ENCODE measurements at regions not wholly inside any gene's neighbourhood (a gene's known extent, or its start where the extent isn't known, plus 50 kb on each side); places are given as distances from the start of the nearest gene placed in this dataset.

DNA sequence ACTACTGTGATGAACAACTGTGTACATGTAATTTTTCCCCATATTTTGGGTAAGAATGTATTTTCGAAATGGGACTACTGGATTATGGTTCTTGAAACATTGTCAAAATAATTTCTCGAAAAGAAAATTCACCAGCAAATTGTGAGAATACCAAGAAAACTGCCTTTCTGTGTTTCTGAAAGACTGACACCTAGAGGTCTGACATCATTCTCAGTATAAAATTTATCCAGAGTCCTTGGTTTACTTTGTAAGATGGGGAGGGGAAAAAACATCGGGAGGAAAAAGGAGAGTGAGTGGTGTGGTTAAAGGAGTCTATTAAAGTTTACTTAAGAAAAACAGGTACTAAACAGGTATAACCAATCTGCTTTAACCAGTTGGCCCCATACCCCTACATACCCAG, 149.2 kb downstream of the CEP120 start:
- H3K56ac ChIP-seq (ENCODE audit: insufficient read length, low read depth, low read length): no peak overlapping the region
- H3K79me2 ChIP-seq (ENCODE audit: insufficient read depth, low read length): no peaks in the 10 kb centered on the region
- no peaks in the 10 kb centered on the region for H3K23me2 ChIP-seq (ENCODE audit: insufficient read length, low read depth, low read length, poor library complexity, severe bottlenecking)
- no peaks in the 10 kb centered on the region for H3K27me3 ChIP-seq (ENCODE audit: insufficient read depth, low read length)
- Mint-ChIP-seq H3K4me3 (no peak overlapping the region), H3K9me3 (no peaks in the 10 kb centered on the region), H3K4me1 (peaks cover 4 to 8% of the 10 kb centered on the region in 2 experiments; a peak in 3 of 4 replicates), H3K27me3 (ENCODE audit: low read depth) (0 out of 2 replicates have a peak, but pooled peaks cover 2% of the 10 kb centered on the region), H3K36me3 (ENCODE audit: insufficient read depth in 1 of 3, low read depth in 3 of 3) (no peaks in the 10 kb centered on the region), H3K27ac (no peak overlapping the region)
- no peak overlapping the region for H4K5ac ChIP-seq (ENCODE audit: insufficient read length, low read depth, low read length)
- WGBS (ENCODE audit: extremely low coverage, insufficient read length, low lambda C conversion rate): no CpG with 5 or more reads among the region's 3 CpGs
- no peak overlapping the region for H2BK15ac ChIP-seq (ENCODE audit: low read depth, low read length)
- no peak overlapping the region for H3K4me2 ChIP-seq (ENCODE audit: insufficient read depth, insufficient read length, low read length)
- no peak overlapping the region for H3T11ph ChIP-seq (ENCODE audit: low read length)
- no peaks in the 10 kb centered on the region for H3K9me3 ChIP-seq (ENCODE audit: control insufficient read depth, low read depth, low read length)
- no peak overlapping the region for H3K4ac ChIP-seq (ENCODE audit: low read depth, low read length)
- H2AFZ ChIP-seq (ENCODE audit: low read length): no peak overlapping the region
- H3K23ac ChIP-seq (ENCODE audit: insufficient read length, low read depth, low read length): no peak overlapping the region
- no peak overlapping the region for H3K9ac ChIP-seq (ENCODE audit: extremely low read depth, insufficient read length, low read length)
- no peaks in the 10 kb centered on the region for H3K4me1 ChIP-seq (ENCODE audit: insufficient read depth, low read length)
- no peak overlapping the region for H2AK5ac ChIP-seq (ENCODE audit: insufficient read length, low read length)
- no peaks in the 10 kb centered on the region for H3K79me1 ChIP-seq (ENCODE audit: insufficient read depth, low read depth, low read length, poor library complexity, severe bottlenecking)
- H3K27ac ChIP-seq (ENCODE audit: insufficient read length, low read depth, low read length): no peak overlapping the region
- H3K14ac ChIP-seq (ENCODE audit: insufficient read depth, low read length): no peak overlapping the region
- peak; percentile 61 for TF ChIP-seq CTCF (conservative IDR thresholded peaks at IDR 0.05)
- no peak for DNase-seq
- no peak overlapping the region for H3K18ac ChIP-seq (ENCODE audit: insufficient read length, low read depth, low read length)
- no peaks in the 10 kb centered on the region for H4K20me1 ChIP-seq (ENCODE audit: control insufficient read depth, insufficient read depth, insufficient read length)
- no peak overlapping the region for H4K8ac ChIP-seq (replicated peaks; ENCODE audit: insufficient read length, low read depth, low read length)
- H2BK20ac ChIP-seq (ENCODE audit: low read depth, low read length, poor library complexity, severe bottlenecking): no peak overlapping the region
- H2BK5ac ChIP-seq (ENCODE audit: insufficient read length, low read length): no peak overlapping the region
- H4K91ac ChIP-seq (ENCODE audit: insufficient read length, low read depth, low read length): no peak overlapping the region
- H2BK120ac ChIP-seq (ENCODE audit: low read depth, low read length, poor library complexity, severe bottlenecking): no peak overlapping the region
- H2BK12ac ChIP-seq (ENCODE audit: insufficient read length, low read depth, low read length): no peak overlapping the region
